Cortex of kidney (tissue), 1 donor: ENCODE measurements at regions not wholly inside any gene's neighbourhood (a gene's known extent, or its start where the extent isn't known, plus 50 kb on each side); places are given as distances from the start of the nearest gene placed in this dataset.
"Not testable (repeated sequence)": the region's sequence is repeated elsewhere in the genome, so short reads cannot be mapped to it uniquely, and the experiment has no call there.

Experiments
- DNase-seq: peaks from one replicate; lab custom pipeline; 2025; lab: John Stamatoyannopoulos, UW

- DNase-seq, result no peak
Observed at GRCh38 chr2:61623747-61624146, 85.6 kb upstream of the XPO1 start.

DNA sequence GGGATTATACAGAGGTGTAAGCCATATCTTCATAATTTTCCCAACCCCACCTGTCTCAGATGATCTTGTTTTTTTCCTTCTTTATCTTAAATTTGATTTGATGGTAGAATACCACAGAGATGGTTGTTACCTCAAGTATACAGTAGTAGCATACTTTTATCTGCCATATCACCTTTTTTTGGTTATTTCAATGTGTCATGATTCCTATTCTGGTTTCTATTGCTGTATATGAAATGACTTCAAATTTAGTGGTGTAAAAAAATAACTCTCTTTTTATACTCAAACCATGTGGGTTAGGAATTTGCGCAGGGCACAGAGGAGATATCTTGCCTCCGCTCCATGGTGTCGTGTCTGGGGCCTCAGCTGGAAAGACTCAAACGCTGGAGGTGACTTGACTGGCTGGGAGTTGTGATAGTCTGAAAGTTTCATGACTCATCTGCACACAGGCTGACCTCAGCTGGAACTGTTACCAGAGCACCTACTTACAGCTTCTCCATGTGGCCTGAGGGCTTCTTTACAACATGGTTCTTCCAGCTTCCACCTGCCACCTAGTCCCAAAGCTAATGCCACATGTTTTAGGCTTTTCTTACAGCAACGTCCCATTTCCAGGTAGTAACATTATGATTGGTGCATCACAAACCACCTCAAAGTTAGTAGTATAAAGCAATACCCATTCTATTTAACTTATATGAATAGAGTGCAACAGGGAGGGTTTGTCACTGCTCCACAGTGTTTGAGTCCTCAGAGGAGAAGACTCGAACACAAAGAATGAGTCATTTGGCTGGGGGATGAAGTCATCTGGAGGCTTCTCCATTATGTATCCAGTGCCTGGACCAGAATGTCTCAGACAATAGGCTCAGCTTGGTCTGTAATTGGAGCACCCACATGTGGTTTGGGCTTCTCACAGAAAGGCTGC is 82.3 kb upstream of the XPO1 start:
- no peak for DNase-seq

DNA sequence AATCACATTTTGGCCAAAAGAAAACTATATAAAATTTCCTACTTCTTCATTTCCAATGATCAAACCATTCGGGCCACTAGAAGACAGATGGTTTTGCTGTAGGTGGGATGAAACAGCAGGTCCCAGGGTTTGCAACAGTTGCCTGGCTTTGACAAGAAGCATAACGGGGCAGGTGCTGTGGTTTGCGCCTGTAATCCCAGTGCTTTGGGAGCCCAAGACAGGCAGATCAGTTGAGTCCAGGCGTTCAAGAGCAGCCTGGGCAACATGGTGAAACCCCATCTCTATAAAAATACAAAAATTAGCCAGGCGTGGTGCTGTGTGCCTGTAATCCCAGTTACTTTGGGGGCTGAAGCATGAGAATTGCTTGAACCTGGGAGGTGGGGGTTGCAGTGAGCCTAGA is 81.4 kb upstream of the XPO1 start:
- no peak for DNase-seq

GRCh38 chr2:61617610-61618009 is 79.5 kb upstream of the XPO1 start:
- DNase-seq, result no peak

DNA sequence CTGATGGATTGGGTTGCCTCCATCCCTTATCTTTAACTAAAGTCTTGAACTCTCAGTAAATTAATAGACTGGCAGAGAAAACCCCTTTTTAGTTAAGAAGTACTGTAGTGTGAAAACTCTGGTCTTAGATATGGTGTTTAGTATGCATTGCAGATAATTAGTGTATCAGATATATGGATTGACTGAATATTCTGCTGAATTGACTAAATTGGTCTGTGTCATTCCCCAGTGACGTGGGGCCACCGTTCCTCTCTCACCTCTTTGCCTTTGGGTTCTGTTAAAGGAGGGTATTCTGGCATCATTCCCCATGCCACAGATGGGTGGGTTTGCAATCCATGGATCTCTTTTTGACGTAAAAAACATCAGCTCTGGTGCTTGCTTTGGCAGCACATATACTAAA is 67.1 kb upstream of the XPO1 start:
- DNase-seq, result no peak

DNA sequence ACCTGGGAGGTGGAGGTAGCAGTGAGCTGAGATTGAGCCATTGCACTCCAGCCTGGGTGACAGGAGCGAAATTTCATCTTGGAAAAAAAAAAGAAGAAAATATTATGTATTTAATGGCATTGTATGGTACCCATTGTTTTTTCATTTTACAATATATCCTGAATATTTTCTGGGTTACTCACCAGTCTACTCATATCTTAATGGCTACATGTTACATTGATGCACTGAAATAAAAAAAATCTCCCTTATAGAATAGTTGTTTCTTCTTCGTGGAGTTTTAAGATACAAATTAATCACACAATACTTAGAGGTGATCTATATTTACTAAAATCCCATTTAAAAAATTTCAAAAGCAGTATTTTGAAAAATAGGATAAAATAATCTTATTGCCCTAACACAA is 66.3 kb upstream of the XPO1 start:
- no peak for DNase-seq

GRCh38 chr2:61598515-61599156 is 60.5 kb upstream of the XPO1 start:
- not testable (repeated sequence) for DNase-seq

DNA sequence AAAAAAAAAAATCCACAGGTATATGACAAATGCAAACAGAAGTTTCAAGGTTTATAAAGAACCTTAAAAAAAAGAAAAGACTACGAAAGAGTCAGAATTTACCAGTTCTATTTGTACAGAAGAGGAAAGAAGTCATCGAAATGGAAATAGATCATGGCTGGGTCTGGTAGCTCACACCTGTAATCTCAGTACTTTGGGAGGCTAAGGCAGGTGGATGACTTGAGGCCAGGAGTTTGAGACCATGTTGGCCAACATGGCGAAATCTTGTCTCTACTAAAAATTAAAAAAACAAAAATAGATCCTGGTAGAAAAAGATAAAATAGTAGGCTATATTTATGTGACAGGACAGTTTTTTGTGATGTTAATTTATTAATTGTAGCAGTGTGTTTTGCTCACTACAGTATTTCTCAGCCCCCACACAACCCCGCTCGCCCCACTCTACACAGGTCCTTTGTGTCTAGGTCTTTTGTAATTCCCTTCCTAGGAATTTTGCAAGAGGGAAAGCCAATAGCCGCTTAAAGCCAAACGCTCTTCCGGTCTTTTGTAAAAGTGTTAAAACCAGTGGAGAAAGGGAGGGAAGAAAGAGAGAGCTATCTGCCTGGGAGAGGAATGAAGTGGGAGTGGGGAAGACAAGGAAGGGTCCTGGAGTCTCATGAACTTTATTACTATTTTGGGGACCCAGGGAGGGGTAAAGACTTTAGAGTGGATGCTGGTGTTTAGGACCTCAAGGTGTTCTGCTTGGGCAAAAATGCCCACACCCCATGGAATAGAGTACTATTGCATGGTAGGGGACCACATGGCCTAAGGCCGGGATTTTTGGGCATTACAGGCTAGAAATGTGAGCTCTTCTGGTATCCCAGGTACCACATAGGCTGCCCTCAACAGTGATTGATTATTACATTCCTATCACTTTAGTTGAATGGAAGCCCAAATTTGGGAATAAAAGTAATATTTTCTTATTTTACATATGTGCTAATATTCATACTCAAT is 59.4 kb upstream of the XPO1 start:
- DNase-seq, result no peak

DNA sequence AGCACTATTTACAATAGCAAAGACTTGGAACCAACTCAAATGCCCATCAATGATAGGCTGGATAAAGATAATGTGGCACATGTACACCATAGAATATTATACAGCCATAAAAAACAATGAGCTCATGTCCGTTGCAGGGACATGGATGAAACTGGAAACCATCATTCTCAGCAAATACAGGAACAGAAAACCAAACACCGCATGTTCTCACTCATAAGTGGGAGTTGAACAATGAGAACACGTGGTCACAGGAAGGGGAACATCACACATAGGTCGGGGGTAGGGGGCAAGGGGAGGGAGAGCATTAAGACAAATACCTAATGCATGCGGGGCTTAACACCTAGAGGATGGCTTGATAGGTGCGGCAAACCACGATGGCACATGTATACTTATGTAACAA is 56.0 kb upstream of the XPO1 start:
- DNase-seq, result not testable (repeated sequence)

DNA sequence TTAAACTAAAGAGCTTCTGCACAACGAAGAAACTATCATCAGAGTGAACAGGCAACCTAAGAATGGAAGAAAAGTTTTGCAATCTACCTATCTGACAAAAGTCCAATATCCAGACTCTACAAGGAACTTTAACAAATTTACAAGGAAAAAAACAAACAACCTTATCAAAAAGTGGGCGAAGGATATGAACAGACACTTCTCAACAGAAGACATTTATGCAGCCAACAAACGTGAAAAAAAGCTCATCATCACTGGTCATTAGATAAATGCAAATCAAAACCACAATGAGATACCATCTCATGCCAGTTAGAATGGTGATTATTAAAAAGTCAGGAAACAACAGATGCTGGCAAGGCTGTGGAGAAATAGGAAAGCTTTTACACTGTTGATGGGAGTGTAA is 55.5 kb upstream of the XPO1 start:
- not testable (repeated sequence) for DNase-seq

GRCh38 chr2:61590214-61590613 is 52.1 kb upstream of the XPO1 start:
- DNase-seq, result no peak

GRCh38 chr2:61588566-61588965 is 50.4 kb upstream of the XPO1 start:
- DNase-seq, result no peak
